T47D (cell line): ENCODE measurements at regions not wholly inside any gene's neighbourhood (a gene's known extent, or its start where the extent isn't known, plus 50 kb on each side); places are given as distances from the start of the nearest gene placed in this dataset.

Experiments
- DNase-seq, 2 experiments: peaks; one replicate each; pipeline versions ENCODE4 v3.0.0 to v3.0.0-alpha.2; 2011 to 2012; ENCODE audit warnings: low read depth in 1 of 2, low spot score in 1 of 2
- JUND ChIP-seq: IDR thresholded peaks from 2 replicates; pipeline ENCODE4 v1.6.1; 2012; ENCODE audit warnings: low read depth
- in situ Hi-C: cut with HindIII; loops from 2 replicates; pipeline ENCODE4 v1.10.0; 2016; ENCODE audit warnings: low sequenced_read_pairs, low pct_unique_long_range_greater_than_20kb

DNA sequence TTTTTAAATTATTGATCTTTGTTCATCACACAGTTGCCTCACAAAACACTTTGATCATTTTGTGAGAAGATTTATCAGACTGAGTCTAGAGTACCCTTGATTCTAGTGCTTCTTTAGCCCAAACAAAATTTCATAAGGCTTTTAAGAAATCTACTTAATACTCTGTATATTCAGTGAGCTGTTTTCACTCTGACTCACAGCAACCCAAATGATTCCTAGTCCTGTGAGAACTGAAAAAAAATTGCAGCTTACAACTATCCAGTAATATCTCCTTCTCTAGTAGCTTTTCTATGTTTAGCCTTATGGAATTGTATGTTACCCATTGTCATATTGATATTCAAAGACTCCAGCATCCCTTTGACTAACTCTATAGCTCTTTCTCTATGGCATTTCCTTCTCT, 915.6 kb downstream of the AMY1C start:
- DNase-seq: no peak
- in situ Hi-C loops: no loop called here
- no peak for TF ChIP-seq JUND

DNA sequence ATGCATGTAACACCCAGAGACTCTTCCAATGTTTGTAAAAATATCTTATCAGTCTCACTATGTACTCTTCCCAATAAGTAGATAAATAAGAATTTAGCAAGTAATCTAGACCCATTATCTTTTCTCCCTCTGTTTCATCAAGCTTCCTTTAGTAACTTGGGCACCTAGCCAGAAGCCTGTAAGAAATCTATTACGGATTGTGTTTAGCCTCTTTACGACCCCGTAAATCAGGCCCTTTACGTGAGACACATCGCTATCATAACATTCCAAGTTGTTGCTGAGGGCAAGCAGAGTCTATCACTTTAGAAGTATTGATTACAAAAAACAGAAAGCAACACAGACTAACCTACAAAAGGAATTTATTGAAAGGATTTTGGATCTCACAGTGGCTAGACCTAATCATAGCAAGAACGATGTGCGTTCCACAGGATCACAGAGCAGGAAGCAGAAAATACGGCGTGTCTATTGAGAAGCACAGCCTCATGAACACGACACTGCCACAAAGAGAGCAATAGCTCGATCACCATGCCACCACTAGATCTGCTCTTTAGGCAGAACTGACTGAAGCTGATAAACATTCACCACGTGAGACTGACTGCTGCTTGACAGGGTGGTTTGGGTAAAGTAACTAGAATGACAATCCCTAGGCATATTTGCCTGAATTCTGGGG, 922.1 kb downstream of the AMY1C start:
- in situ Hi-C loops: no loop called here
- DNase-seq: no peak
- no peak for TF ChIP-seq JUND

DNA sequence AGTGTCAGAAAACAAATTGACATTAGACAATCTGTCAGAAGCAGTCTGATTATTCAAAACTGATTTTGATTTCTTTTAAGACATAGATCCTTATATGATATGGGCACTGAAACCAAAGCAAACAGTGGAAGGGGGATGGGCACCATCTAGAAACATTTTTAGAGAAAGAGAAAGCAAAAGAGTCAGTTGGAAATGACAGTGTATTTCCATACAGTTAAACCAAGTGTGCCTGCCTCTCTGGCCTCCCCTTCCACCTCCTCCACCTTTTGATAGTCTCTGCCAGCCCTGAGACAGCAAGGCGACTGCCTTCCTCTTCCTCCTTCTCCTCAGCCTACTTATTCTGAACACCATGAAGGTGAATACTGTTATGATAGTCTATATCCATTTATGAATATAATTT, 949.7 kb downstream of the AMY1C start:
- no peak for DNase-seq
- no peak for TF ChIP-seq JUND
- in situ Hi-C loops: no loop called here

DNA sequence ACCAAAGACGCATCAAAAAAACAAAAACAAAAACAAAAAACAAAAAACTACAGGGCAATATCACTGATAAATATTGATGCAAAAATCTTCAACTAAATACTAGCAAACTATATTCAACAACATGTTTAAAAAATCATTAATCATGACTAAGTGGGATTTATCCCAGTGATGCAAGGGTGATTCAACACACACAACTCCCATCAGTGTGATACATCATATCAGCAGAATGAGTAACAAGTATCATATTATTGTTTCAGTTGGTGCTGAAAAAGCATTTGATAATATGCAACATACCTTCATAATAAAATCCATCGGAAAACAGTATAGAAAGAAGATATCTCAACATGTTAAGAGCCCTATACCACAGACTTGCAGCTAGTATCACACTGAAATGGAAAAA, 953.0 kb downstream of the AMY1C start:
- DNase-seq: no peak
- in situ Hi-C loops: no loop called here
- no peak for TF ChIP-seq JUND

DNA sequence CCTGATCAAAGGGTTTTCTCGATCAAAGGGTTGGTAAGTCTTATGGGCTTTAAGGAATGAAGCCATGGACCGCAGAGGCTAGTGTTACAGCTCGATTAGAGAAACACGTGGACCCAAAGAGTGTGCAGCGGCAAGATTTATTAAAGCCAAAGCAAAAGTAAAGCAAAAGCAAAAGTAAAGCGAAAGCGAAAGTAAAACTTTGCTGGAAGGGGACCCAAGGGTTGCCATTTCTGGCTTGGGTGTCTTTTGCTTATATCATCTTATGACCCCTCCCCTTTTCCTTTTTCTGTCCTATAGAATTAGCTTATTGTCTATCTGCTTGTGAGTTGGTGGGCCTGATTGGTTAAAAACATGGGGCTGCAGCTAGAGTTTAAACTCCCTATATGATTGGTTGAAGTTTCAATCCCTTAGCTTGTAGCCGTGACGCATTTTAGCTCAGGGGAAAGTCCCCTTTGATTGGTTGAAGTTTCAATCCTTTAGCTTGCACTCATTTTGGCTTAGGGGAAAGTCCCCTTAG, 957.0 kb downstream of the AMY1C start:
- TF ChIP-seq JUND: no peak
- in situ Hi-C loops: no loop called here
- DNase-seq: peak in 1 of 2 experiments; percentile 25

DNA sequence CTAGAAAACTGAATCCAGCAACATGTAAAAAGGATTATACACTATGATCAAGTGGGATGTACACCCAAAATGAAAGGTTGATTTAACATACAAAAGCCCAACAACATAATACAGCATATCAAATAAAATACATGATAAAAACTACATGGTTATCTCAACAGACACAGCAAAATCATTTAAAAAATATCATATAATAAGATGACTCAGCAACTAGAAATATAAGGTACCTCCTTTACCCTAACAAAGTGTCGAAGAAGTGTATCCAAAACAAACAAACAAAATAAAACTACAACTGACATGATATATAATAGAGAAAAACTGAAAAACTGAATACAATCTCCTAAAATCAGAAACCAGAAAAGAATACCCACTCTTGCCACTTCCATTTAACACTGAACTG, 969.1 kb downstream of the AMY1C start:
- in situ Hi-C loops: no loop called here
- no peak for DNase-seq
- TF ChIP-seq JUND: no peak

DNA sequence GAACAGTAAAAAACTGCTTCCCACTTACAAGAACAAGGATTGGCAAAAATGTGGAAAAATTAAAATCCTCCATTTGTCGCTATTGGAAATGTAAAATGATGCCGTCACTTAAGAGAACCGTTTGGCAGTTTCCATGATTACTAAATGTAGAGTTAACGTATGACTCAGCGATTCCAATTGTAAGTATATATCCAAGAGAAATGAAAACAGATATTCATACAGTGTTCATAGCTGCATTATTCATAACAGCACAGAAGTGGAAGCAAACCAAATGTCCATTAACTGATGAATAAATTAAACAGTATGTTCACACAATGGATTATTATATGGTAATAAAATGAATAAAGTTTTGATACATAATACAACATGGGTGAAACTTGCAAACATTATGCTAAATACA, 971.0 kb downstream of the AMY1C start:
- in situ Hi-C loops: no loop called here
- TF ChIP-seq JUND: no peak

DNA sequence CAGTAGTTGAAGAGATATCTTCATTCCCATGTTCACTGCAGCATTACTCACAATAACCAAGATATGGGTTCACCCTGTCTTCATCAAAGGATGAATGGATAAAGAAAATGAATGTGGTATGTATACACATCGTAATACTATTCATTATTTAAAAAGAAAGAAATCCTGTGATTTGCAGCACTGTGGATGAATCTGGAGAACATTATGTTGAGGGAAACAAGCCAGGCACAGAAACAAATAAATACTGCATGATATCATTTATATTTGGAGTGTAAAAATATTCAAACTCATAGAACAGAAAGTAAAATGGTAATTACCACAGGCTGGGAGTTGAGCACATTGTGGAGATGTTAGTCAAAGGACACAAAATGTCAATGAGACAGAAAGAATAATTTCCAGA, 977.2 kb downstream of the AMY1C start:
- TF ChIP-seq JUND: no peak
- DNase-seq: no peak
- in situ Hi-C loops: no loop called here

More for the DNA sequence above, 971.0 kb downstream of the AMY1C start:
- no peak for DNase-seq

DNA sequence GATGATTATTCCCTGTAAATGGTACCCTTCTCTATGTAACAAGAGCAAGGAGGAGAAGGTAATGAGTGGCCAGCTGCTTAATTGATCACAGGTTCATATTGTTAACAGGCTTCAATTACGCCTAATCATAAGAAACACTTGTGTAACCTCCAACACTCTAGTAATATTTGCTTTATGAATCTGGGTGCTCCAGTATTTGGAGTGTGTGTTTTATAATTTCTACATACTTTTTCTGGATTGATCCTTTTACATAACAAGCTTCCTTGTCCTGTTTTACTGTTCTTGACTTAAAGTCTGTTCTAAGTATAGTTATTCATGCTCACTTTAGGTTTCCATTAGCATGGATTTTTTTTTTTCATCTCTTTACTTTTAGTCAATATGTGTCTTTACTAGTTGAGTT, 984.2 kb downstream of the AMY1C start:
- TF ChIP-seq JUND: no peak
- in situ Hi-C loops: no loop called here
- no peak for DNase-seq

DNA sequence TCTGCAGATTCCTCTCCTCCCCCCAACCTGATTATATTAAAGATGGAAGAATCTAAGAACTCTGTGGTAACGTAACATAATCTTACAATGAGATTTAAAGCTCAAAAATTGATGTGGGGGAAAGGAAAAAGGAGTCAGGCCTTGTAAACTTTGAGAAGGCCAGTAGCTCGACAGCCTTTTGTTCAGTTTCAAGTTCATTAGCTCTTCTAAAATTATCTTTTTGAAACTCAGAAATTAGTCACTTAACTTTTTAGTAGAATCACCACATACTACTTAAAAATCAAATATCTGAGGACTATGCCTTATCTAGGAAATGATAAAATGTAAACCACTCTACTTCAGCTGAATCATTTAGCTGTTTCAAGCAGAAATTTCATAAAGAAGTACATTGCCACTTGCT, 996.2 kb downstream of the AMY1C start:
- in situ Hi-C loops: no loop called here
- TF ChIP-seq JUND: no peak
- DNase-seq: no peak

DNA sequence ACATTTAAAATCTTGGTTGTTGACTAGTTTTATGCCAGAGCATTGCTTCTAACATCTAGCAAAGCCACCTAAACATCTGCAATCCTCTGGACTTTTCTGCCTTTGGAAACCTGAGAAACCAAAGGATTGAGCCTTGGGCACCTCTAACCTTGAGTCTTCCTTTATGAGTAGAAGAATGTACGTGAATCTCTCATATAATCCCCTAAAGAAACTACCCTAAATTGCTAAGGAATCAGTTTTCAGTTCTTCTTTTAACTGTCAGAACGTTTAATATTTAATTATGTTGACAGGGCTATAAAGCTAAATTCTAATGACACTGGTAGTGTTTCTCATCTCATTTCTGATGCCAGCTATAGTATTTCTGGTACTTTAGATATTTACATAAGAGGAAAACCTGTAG, 997.3 kb downstream of the AMY1C start:
- no peak for TF ChIP-seq JUND
- in situ Hi-C loops: no loop called here

DNA sequence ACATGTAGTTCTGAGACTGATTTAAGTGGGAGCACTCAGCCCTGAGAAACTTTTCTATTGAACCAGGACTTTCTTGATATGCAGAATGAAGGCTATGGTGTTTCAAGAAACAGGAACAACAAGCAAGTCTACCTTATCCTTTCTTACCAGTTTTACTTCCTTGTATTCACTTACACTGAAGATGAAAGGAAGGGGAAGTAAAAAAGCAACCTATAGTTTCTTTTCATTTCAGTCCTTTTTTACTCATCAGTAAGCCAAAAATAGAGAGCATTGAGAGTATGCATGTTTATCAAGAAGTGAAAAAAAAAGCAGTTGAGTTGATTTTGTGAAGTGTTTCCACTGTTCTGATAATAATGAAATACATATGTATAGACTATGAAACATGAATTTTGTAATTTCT, 1010.3 kb downstream of the AMY1C start:
- DNase-seq: no peak
- in situ Hi-C loops: no loop called here
- no peak for TF ChIP-seq JUND

More for the DNA sequence above, 997.3 kb downstream of the AMY1C start:
- no peak for DNase-seq

DNA sequence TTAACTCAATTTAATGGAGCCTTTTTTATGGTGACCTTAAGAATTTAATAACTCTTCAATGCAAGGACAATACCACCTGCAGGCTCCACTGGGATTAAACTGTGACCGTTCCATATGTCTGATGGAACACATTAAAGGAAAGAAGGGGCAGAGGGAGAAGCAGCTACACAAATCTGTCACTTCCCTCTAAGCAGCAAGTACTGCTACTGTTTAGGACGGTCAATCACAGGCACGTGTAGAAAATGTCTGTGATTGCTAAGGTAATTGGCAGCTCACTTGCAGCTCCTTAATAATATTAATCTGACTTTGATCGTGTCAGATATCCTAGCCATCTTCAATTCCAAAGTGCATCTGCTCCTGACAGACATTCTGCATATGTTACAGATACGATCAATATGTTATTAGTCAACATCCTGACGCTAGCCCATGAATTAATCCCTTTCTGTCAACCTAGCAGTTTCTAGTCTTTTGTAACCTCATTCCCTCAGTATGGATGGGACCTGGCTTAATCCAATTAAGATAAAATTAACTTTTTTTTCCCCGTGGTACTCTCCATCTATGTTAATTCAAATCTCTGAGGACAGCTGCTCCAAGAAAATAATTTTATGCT, 1012.4 kb downstream of the AMY1C start:
- no peak for DNase-seq
- no peak for TF ChIP-seq JUND
- in situ Hi-C loops: no loop called here

DNA sequence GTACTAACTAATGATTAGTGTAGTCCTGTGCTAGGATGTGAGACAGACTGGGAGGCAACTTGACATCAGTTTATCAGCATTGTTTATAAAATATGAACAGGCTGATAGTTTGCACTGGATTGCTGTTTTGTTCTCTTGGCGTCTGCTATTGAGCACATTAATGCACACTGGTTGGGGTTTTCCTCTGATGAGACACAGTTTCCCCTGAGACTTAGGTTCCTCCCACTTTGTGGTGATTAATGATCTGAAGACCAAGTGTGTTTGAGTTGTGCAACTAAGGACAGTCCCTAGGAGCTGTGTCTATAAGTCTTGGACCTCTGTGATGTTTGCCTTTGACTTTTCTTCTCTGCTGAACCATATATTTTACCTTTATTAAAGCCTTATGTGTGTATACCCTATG, 1015.4 kb downstream of the AMY1C start:
- no peak for TF ChIP-seq JUND
- no peak for DNase-seq
- in situ Hi-C loops: no loop called here
